LNCaP clone FGC (cell line): ENCODE measurements at regions not wholly inside any gene's neighbourhood (a gene's known extent, or its start where the extent isn't known, plus 50 kb on each side); places are given as distances from the start of the nearest gene placed in this dataset.

Experiments
- DNase-seq: peaks from one replicate; pipeline ENCODE4 v3.0.0-alpha.2; 2011; ENCODE audit warnings: low read depth
- H3K4me3 ChIP-seq: 2 replicates; pipeline ENCODE4 v1.5.1; 2011; ENCODE audit warnings: mild to moderate bottlenecking, low read depth, low read length, control low read depth
- CTCF ChIP-seq: IDR thresholded peaks from 2 replicates; pipeline ENCODE4 v1.5.1; 2012; ENCODE audit warnings: mild to moderate bottlenecking; ENCODE audit not compliant: control insufficient read depth, insufficient read depth; ENCODE audit errors: extremely low read depth

GRCh38 chr2:175817221-175817620, 184.8 kb downstream of the LNPK start:
- no peak for DNase-seq
- TF ChIP-seq CTCF = no peak
- no peak overlapping the region for H3K4me3 ChIP-seq

GRCh38 chr2:175815537-175815936, 186.5 kb downstream of the LNPK start:
- H3K4me3 ChIP-seq = no peak overlapping the region
- TF ChIP-seq CTCF = no peak
- DNase-seq = no peak

DNA sequence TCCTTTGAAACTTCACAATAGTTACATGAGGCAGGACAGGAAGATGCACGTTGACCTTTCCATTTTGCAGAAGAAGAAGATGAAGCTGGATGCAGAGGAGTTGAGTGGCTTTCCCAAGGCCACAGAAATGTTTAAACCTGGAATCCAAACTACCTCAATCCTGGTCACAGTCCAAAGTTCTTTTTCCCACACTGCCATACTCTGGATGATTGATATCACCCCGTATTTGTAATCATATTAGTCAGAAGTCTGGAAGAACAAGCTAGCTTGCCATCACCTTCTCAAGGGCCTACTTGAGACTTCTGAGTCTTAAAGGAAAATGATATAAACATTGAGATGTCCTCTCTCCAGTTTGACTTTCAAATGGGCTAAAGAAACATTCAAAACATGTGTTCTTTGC, 190.1 kb downstream of the LNPK start:
- no peak for TF ChIP-seq CTCF
- H3K4me3 ChIP-seq = no peak overlapping the region
- DNase-seq = no peak

- no peak overlapping the region for H3K4me3 ChIP-seq
- TF ChIP-seq CTCF = no peak
- DNase-seq = no peak
Measured at GRCh38 chr2:175808858-175809257, 193.2 kb downstream of the LNPK start.

GRCh38 chr2:175808078-175808477, 194.0 kb downstream of the LNPK start:
- no peak for DNase-seq
- H3K4me3 ChIP-seq = no peak overlapping the region
- TF ChIP-seq CTCF = no peak

GRCh38 chr2:175807031-175807873, 194.8 kb downstream of the LNPK start:
- no peak for TF ChIP-seq CTCF
- DNase-seq = no peak
- H3K4me3 ChIP-seq = no peak overlapping the region

DNA sequence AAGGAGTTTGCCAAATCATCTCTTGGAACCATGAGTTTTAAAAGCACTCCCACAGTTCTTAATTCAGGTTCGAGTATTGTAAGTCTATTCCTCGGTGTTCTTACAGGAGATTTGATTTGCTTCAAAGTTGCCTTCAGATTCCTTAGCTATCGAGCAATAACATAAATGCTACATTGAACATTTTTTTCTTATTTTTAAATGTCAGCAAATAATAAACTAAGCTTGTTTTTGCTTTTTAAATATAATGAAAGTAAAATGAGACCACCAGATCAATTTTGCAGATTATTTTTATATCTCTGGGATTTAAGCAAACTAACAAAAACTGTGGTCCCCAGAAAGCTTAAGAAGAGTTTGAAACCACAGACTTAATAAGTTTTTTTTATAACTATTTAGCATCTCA, 195.5 kb downstream of the LNPK start:
- no peak for DNase-seq
- no peak overlapping the region for H3K4me3 ChIP-seq
- TF ChIP-seq CTCF = no peak
